Upper lobe of left lung (tissue), 6 donors: ENCODE measurements at regions not wholly inside any gene's neighbourhood (a gene's known extent, or its start where the extent isn't known, plus 50 kb on each side); places are given as distances from the start of the nearest gene placed in this dataset.
"Not testable (repeated sequence)": the region's sequence is repeated elsewhere in the genome, so short reads cannot be mapped to it uniquely, and the experiment has no call there.

Experiments
- ATAC-seq, 2 donors: fragments of 200-7000 bp; cut with Tn5 transposase; one replicate each; pipeline ENCODE4 v1.9.1; 2022; ENCODE audit warnings: mild to moderate bottlenecking in 2 of 2, moderate library complexity in 2 of 2; ENCODE audit not compliant: low FRiP score in 2 of 2
- DNase-seq, 2 donors: peaks; one replicate each; pipeline ENCODE4 v3.0.0-alpha.2; 2019 to 2020
- H3K27ac ChIP-seq, 4 donors: fragments of 200-600 bp; sonication (generic); one replicate each; pipeline ENCODE4 v1.5.1; 2016 to 2019
- H3K27me3 ChIP-seq, 4 donors: fragments of 200-600 bp; sonication (generic); one replicate each; pipeline ENCODE4 v1.5.1; 2017 to 2019
- H3K36me3 ChIP-seq, 4 donors: fragments of 200-600 bp; sonication (generic); one replicate each; pipeline ENCODE4 v1.5.1; 2016 to 2019
- H3K4me1 ChIP-seq, 4 donors: fragments of 200-600 bp; sonication (generic); one replicate each; pipeline ENCODE4 v1.5.1; 2018 to 2019
- H3K4me3 ChIP-seq, 4 donors: fragments of 200-600 bp; sonication (generic); one replicate each; pipeline ENCODE4 v1.5.1; 2017 to 2019; ENCODE audit warnings: mild to moderate bottlenecking in 2 of 4, moderate library complexity in 1 of 4
- H3K9me3 ChIP-seq, 4 donors: fragments of 200-600 bp; sonication (generic); one replicate each; pipeline ENCODE4 v1.5.1; 2018 to 2019
- EP300 ChIP-seq, 4 donors: sonication (generic); formaldehyde crosslinking; IDR thresholded peaks; one replicate each; pipeline ENCODE4 v1.5.1; 2017; ENCODE audit warnings: antibody characterized with exemption in 4 of 4, control low read depth in 2 of 4
- POLR2A ChIP-seq, 4 donors: fragments of 450-650 bp; IDR thresholded peaks; one replicate each; pipeline ENCODE4 v1.5.1; 2016 to 2017; ENCODE audit warnings: antibody characterized with exemption in 4 of 4, mild to moderate bottlenecking in 2 of 4
- POLR2AphosphoS5 ChIP-seq, 2 donors: sonication (generic); formaldehyde crosslinking; IDR thresholded peaks; one replicate each; pipeline ENCODE4 v1.5.1; 2017; ENCODE audit warnings: antibody characterized with exemption in 2 of 2
- WGBS, 2 donors: methylation state at CpG; one replicate each; pipeline ENCODE4 v1.1.5; 2017 to 2018; 5-methylcytosine and 5-hydroxymethylcytosine counted together
- TF ChIP-seq, protein P1 (sequence below), 6 experiments: fragments of 450-650 bp in 4 of 6; fragments of 200-600 bp in 2 of 6; sonication (generic) in 2 of 6; IDR thresholded peaks; one replicate each; pipeline ENCODE4 v1.5.1; 2016 to 2019; ENCODE audit warnings: antibody characterized with exemption in 6 of 6
- donor health status: DM: no; HTN: no; CAD: no; lungs with moderate emphysema.
- donor health status: DM: no; HTN: yes; CAD: no; lungs with severe emphysema.

DNA sequence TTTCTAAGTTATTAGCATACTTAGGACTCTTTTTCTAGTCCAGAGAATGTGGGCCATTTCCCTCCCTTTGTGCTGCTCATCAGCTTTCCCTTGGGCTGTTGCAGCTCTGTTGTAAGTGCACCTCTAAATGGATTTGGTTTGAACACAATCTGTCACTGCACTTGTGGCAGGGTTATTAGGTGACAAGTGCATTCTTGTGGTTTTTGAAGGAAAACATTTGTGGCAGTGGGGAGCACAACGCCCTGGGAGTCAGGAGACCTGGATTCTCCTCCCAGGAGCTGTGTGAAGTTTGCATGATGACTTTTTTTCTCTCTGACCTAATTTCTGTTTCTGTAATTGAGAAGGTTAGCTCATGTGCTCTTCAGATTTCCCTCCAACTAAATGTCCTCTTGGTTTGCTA, 630.9 kb upstream of the FAM98A start:
- H3K4me3 ChIP-seq: no peak overlapping the region
- peaks cover 0 to 5% (median 0%) of the 10 kb centered on the region in 4 donors for H3K4me1 ChIP-seq
- 10 to 19% methylated on average over 1 of the region's 1 CpG for WGBS, 2 donors
- H3K36me3 ChIP-seq: no peaks in the 10 kb centered on the region
- DNase-seq (peak in 1 of 2 donors; percentile 72), ATAC-seq (peak; percentile 26 to 92)
- H3K9me3 ChIP-seq: no peaks in the 10 kb centered on the region
- H3K27ac ChIP-seq: peak overlapping the region in 1 of 4 donors; percentile 48
- TF ChIP-seq EP300 (IDR thresholded peaks at IDR 0.05): peak in 1 of 4 donors; percentile 91
- TF ChIP-seq POLR2A (IDR thresholded peaks at IDR 0.05): no peak
- peak in 1 of 2 donors; percentile 16 for TF ChIP-seq POLR2AphosphoS5 (IDR thresholded peaks at IDR 0.05)
- H3K27me3 ChIP-seq: no peaks in the 10 kb centered on the region

DNA sequence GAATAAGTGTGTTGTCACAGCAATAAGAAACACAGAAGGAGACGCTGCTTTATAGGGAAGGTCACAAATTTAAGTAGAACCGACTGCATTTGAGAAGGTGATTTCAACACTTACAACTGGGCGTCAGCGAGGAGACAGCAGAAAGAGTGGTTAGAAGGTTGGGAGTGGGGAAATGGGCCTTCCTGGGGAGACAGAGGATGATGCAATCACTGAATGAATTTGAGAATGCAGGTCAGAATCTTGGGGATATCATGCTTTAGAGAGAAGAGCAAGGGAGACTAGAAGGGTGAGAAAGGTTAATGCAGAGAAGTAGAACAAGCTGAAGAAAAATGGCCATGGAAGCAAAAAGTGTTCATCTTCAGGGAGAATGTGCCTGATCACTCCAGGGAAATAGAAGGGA, 616.1 kb upstream of the FAM98A start:
- WGBS, 2 donors: 78 to 85% methylated on average over 4 of the region's 4 CpGs
- Histone ChIP-seq H3K36me3 (no peaks in the 10 kb centered on the region), H3K27ac (no peak overlapping the region), H3K27me3 (no peaks in the 10 kb centered on the region), H3K9me3 (peaks cover 0 to 12% (median 5%) of the 10 kb centered on the region in 4 donors), H3K4me3 (no peak overlapping the region), H3K4me1 (no peaks in the 10 kb centered on the region)
- DNase-seq: no peak
- no peak for ATAC-seq
- no peak for TF ChIP-seq EP300 (IDR thresholded peaks at IDR 0.05)
- TF ChIP-seq, protein P1, sequence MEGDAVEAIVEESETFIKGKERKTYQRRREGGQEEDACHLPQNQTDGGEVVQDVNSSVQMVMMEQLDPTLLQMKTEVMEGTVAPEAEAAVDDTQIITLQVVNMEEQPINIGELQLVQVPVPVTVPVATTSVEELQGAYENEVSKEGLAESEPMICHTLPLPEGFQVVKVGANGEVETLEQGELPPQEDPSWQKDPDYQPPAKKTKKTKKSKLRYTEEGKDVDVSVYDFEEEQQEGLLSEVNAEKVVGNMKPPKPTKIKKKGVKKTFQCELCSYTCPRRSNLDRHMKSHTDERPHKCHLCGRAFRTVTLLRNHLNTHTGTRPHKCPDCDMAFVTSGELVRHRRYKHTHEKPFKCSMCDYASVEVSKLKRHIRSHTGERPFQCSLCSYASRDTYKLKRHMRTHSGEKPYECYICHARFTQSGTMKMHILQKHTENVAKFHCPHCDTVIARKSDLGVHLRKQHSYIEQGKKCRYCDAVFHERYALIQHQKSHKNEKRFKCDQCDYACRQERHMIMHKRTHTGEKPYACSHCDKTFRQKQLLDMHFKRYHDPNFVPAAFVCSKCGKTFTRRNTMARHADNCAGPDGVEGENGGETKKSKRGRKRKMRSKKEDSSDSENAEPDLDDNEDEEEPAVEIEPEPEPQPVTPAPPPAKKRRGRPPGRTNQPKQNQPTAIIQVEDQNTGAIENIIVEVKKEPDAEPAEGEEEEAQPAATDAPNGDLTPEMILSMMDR (IDR thresholded peaks at IDR 0.05): no peak
- TF ChIP-seq POLR2AphosphoS5 (IDR thresholded peaks at IDR 0.05): no peak
- no peak for TF ChIP-seq POLR2A (IDR thresholded peaks at IDR 0.05)

DNA sequence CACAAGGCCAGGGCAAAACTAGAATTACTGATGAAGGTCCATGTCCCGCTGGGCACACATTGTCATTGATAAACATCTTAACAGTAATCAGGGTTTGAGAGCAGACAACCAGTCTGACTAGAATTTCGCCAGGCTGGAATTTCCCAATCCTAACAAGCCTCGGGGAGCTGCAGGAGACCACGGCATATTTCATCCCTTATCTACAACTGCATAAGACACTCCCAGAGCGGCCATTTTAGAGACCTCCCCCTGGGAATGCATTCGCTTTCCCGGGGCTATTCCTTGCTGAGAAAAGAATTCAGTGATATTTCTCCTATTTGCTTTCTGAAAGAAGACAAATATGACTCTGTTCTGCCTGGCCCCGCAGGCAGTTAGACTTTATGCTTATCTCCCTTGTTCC, 611.3 kb upstream of the FAM98A start:
- ATAC-seq, H3K27me3 ChIP-seq, H3K36me3 ChIP-seq, H3K27ac ChIP-seq, H3K4me1 ChIP-seq, DNase-seq, H3K4me3 ChIP-seq: not testable (repeated sequence)
- 89 to 95% methylated on average over 8 of the region's 8 CpGs for WGBS, 2 donors
- H3K9me3 ChIP-seq: peaks cover 0 to 21% (median 8%) of the 10 kb centered on the region in 4 donors

DNA sequence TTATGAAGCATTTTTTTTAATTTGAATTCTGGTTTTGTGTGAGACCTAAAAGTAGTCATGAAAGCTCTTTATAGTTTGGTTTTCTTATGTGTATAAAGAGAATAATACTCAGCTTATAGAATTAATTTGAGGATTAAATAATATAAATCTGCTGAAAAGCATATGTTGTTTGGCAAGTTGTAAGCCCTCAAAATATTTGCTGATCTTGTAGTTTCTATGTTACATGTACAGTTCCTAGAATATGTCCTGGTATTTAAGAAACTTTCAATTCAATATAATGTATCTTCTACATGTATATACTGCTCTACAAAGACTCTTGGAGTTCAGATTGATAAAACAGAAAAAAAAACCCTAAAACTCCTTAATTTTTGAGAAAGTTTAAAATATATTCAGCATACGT, 605.5 kb upstream of the FAM98A start:
- ATAC-seq (no peak), DNase-seq (no peak)
- Histone ChIP-seq H3K36me3 (no peaks in the 10 kb centered on the region), H3K27me3 (no peaks in the 10 kb centered on the region), H3K4me3 (no peak overlapping the region), H3K4me1 (no peaks in the 10 kb centered on the region), H3K27ac (no peak overlapping the region), H3K9me3 (peaks cover 0 to 3% (median 1%) of the 10 kb centered on the region in 4 donors)
- no peak for TF ChIP-seq POLR2A (IDR thresholded peaks at IDR 0.05)
- TF ChIP-seq POLR2AphosphoS5 (IDR thresholded peaks at IDR 0.05): no peak
- TF ChIP-seq EP300 (IDR thresholded peaks at IDR 0.05): no peak
- TF ChIP-seq, protein P1 (IDR thresholded peaks at IDR 0.05): no peak
- whole genome bisulfite sequencing, 2 donors: 90 to 98% methylated on average over 1 of the region's 1 CpG

DNA sequence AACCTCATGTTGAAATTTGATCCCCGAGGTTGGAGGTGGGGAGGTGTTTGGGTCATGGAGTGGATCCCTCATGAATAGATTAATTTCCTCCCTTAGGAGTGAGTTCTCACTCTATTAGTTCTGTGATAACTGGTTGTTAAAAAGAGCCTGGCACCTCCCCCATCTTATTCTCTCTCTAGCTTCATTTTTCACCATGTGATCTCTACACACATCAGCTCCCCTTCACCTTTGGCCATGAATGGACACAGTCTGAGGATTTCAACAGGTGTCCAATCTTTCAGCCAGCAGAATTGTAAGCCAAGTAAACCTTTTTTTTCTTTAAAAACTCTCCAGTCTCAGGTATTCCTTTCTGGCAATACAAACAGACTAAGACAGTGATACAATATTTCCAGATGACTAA, 602.0 kb upstream of the FAM98A start:
- Histone ChIP-seq H3K9me3 (no peaks in the 10 kb centered on the region), H3K27me3 (no peaks in the 10 kb centered on the region), H3K36me3 (no peaks in the 10 kb centered on the region), H3K4me3 (no peak overlapping the region), H3K4me1 (no peaks in the 10 kb centered on the region), H3K27ac (no peak overlapping the region)
- DNase-seq: no peak
- TF ChIP-seq EP300 (IDR thresholded peaks at IDR 0.05) (no peak), POLR2A (IDR thresholded peaks at IDR 0.05) (no peak), POLR2AphosphoS5 (IDR thresholded peaks at IDR 0.05) (no peak)
- TF ChIP-seq, protein P1 (IDR thresholded peaks at IDR 0.05): no peak
- WGBS, 2 donors: 79 to 86% methylated on average over 1 of the region's 1 CpG
- ATAC-seq: no peak

GRCh38 chr2:34199971-34200370, 600.9 kb upstream of the FAM98A start:
- H3K36me3 ChIP-seq: no peaks in the 10 kb centered on the region
- H3K27ac ChIP-seq: no peak overlapping the region
- H3K4me1 ChIP-seq: no peaks in the 10 kb centered on the region
- ATAC-seq (no peak), DNase-seq (no peak)
- H3K27me3 ChIP-seq: no peaks in the 10 kb centered on the region
- no peak overlapping the region for H3K4me3 ChIP-seq
- H3K9me3 ChIP-seq: no peaks in the 10 kb centered on the region
- TF ChIP-seq EP300 (IDR thresholded peaks at IDR 0.05) (no peak), POLR2A (IDR thresholded peaks at IDR 0.05) (no peak), POLR2AphosphoS5 (IDR thresholded peaks at IDR 0.05) (no peak)
- TF ChIP-seq, protein P1 (IDR thresholded peaks at IDR 0.05): no peak
